ENCODE measurements at regions not wholly inside any gene's neighbourhood (a gene's known extent, or its start where the extent isn't known, plus 50 kb on each side); places are given as distances from the start of the nearest gene placed in this dataset.
"Not testable (repeated sequence)": the region's sequence is repeated elsewhere in the genome, so short reads cannot be mapped to it uniquely, and the experiment has no call there.

GRCh38 chr11:29056487-29056886, 948.3 kb downstream of the METTL15 start:
- DNase-seq (ENCODE audit: low spot score); intact Hi-C loops (cut with DNase I): not testable (repeated sequence)

- no peak for DNase-seq (ENCODE audit: low spot score)
- intact Hi-C loops (cut with DNase I) = no loop called here
Observed at GRCh38 chr11:29051935-29052334, 943.7 kb downstream of the METTL15 start.

- DNase-seq (ENCODE audit: low spot score); intact Hi-C loops (cut with DNase I): not testable (repeated sequence)
Observed at GRCh38 chr11:29050962-29051361, 942.8 kb downstream of the METTL15 start.

- intact Hi-C loops (cut with DNase I) = no loop called here
- DNase-seq (ENCODE audit: low spot score) = no peak
Observed at GRCh38 chr11:29040489-29040888, 932.3 kb downstream of the METTL15 start.

- no peak for DNase-seq (ENCODE audit: low spot score)
- intact Hi-C loops (cut with DNase I) = no loop called here
Observed at GRCh38 chr11:29032384-29033149, 924.4 kb downstream of the METTL15 start.

- intact Hi-C loops (cut with DNase I) = no loop called here
- no peak for DNase-seq (ENCODE audit: low spot score)
Observed at GRCh38 chr11:29029452-29029851, 921.3 kb downstream of the METTL15 start.

- intact Hi-C loops (cut with DNase I) = no loop called here
- DNase-seq (ENCODE audit: low spot score) = no peak
Observed at GRCh38 chr11:29027436-29027835, 919.2 kb downstream of the METTL15 start.

GRCh38 chr11:29026286-29026685, 918.1 kb downstream of the METTL15 start:
- intact Hi-C loops (cut with DNase I) = no loop called here
- no peak for DNase-seq (ENCODE audit: low spot score)

GRCh38 chr11:29025001-29025400, 916.8 kb downstream of the METTL15 start:
- DNase-seq (ENCODE audit: low spot score) = no peak
- intact Hi-C loops (cut with DNase I) = no loop called here

GRCh38 chr11:29024386-29024785, 916.2 kb downstream of the METTL15 start:
- no peak for DNase-seq (ENCODE audit: low spot score)
- intact Hi-C loops (cut with DNase I) = no loop called here

GRCh38 chr11:29023761-29024160, 915.6 kb downstream of the METTL15 start:
- no peak for DNase-seq (ENCODE audit: low spot score)
- intact Hi-C loops (cut with DNase I) = no loop called here

GRCh38 chr11:29022676-29023075, 914.5 kb downstream of the METTL15 start:
- no peak for DNase-seq (ENCODE audit: low spot score)
- intact Hi-C loops (cut with DNase I) = no loop called here

- intact Hi-C loops (cut with DNase I) = no loop called here
- no peak for DNase-seq (ENCODE audit: low spot score)
Observed at GRCh38 chr11:29019960-29020683, 911.9 kb downstream of the METTL15 start.

GRCh38 chr11:29018631-29019030, 910.4 kb downstream of the METTL15 start:
- intact Hi-C loops (cut with DNase I) = no loop called here

GRCh38 chr11:29017941-29018340, 909.8 kb downstream of the METTL15 start:
- no peak for DNase-seq (ENCODE audit: low spot score)
- intact Hi-C loops (cut with DNase I) = no loop called here

More at GRCh38 chr11:29018631-29019030, 910.4 kb downstream of the METTL15 start:
- no peak for DNase-seq (ENCODE audit: low spot score)

- no peak for DNase-seq (ENCODE audit: low spot score)
- intact Hi-C loops (cut with DNase I) = no loop called here
Observed at GRCh38 chr11:29012507-29012906, 904.3 kb downstream of the METTL15 start.

- intact Hi-C loops (cut with DNase I) = no loop called here
Observed at GRCh38 chr11:29009426-29009825, 901.2 kb downstream of the METTL15 start.

GRCh38 chr11:29008481-29008880, 900.3 kb downstream of the METTL15 start:
- intact Hi-C loops (cut with DNase I) = no loop called here
- DNase-seq (ENCODE audit: low spot score) = no peak

More at GRCh38 chr11:29009426-29009825, 901.2 kb downstream of the METTL15 start:
- no peak for DNase-seq (ENCODE audit: low spot score)

- no peak for DNase-seq (ENCODE audit: low spot score)
- intact Hi-C loops (cut with DNase I) = no loop called here
Observed at GRCh38 chr11:29006668-29007067, 898.5 kb downstream of the METTL15 start.

- intact Hi-C loops (cut with DNase I) = no loop called here
- no peak for DNase-seq (ENCODE audit: low spot score)
Observed at GRCh38 chr11:29005401-29005980, 897.3 kb downstream of the METTL15 start.

Data from posterior vena cava (tissue), 2 donors.